Keratinocyte (primary cell): ENCODE measurements at regions not wholly inside any gene's neighbourhood (a gene's known extent, or its start where the extent isn't known, plus 50 kb on each side); places are given as distances from the start of the nearest gene placed in this dataset.

Experiments used
- CTCF ChIP-seq, 3 experiments: IDR thresholded peaks in 1 of 3; conservative IDR thresholded peaks in 1 of 3; optimal IDR thresholded peaks in 1 of 3; 2 replicates in 2 of 3; 3 replicates in 1 of 3; pipeline versions ENCODE3 to v1.5.1; 2011; ENCODE audit warnings: low read length in 3 of 3, mild to moderate bottlenecking in 3 of 3, moderate library complexity in 2 of 3, control low read depth in 1 of 3, inconsistent platforms in 1 of 3; ENCODE audit not compliant: insufficient read depth in 2 of 3; ENCODE audit errors: extremely low read depth in 1 of 3
- EZH2 ChIP-seq: IDR thresholded peaks from one replicate; pipeline ENCODE4 v1.6.1; 2012; ENCODE audit warnings: inconsistent platforms, mild to moderate bottlenecking, low read length, moderate library complexity

- no peak for TF ChIP-seq CTCF (optimal IDR thresholded peaks at IDR 0.05 in 1 of 3, IDR thresholded peaks at IDR 0.05 in 1 of 3, conservative IDR thresholded peaks at IDR 0.05 in 1 of 3; ENCODE audit: extremely low read depth in 1 of 3, insufficient read depth in 2 of 3, low read length in 3 of 3)
- no peak for TF ChIP-seq EZH2
Observed at GRCh38 chr1:215004121-215004827, 78.3 kb upstream of the KCNK2 start.
